Bronchial epithelial cell (primary cell): ENCODE measurements at regions not wholly inside any gene's neighbourhood (a gene's known extent, or its start where the extent isn't known, plus 50 kb on each side); places are given as distances from the start of the nearest gene placed in this dataset.

Source experiments
- DNase-seq: peaks from one replicate; pipeline ENCODE4 v3.0.0-alpha.2; 2010; ENCODE audit warnings: low read depth
- FAIRE-seq: peaks from 2 replicates; lab custom pipeline; 2011; peaks lifted over from hg19 to GRCh38; lab: Jason Lieb, UNC
- H3K27me3 ChIP-seq: 2 replicates; pipeline ENCODE4 v1.5.1; 2011; ENCODE audit warnings: low read length; ENCODE audit not compliant: control insufficient read depth, insufficient read depth
- H3K36me3 ChIP-seq: 2 replicates; pipeline ENCODE4 v1.5.1; 2011; ENCODE audit warnings: low read length; ENCODE audit not compliant: control insufficient read depth, insufficient read depth
- H3K4me3 ChIP-seq: 2 replicates; pipeline ENCODE4 v1.5.1; 2011; ENCODE audit warnings: mild to moderate bottlenecking, low read depth, low read length, control low read depth
- TF ChIP-seq, protein P1 (sequence below): IDR thresholded peaks from 2 replicates; pipeline ENCODE4 v1.5.1; 2011; ENCODE audit warnings: mild to moderate bottlenecking, moderate library complexity, low read length, control low read depth, inconsistent platforms; ENCODE audit not compliant: insufficient read depth, severe bottlenecking

GRCh38 chr20:51310216-51310615 is 232.3 kb downstream of the NFATC2 start:
- FAIRE-seq: no peak
- TF ChIP-seq, protein P1, sequence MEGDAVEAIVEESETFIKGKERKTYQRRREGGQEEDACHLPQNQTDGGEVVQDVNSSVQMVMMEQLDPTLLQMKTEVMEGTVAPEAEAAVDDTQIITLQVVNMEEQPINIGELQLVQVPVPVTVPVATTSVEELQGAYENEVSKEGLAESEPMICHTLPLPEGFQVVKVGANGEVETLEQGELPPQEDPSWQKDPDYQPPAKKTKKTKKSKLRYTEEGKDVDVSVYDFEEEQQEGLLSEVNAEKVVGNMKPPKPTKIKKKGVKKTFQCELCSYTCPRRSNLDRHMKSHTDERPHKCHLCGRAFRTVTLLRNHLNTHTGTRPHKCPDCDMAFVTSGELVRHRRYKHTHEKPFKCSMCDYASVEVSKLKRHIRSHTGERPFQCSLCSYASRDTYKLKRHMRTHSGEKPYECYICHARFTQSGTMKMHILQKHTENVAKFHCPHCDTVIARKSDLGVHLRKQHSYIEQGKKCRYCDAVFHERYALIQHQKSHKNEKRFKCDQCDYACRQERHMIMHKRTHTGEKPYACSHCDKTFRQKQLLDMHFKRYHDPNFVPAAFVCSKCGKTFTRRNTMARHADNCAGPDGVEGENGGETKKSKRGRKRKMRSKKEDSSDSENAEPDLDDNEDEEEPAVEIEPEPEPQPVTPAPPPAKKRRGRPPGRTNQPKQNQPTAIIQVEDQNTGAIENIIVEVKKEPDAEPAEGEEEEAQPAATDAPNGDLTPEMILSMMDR: no peak
- Histone ChIP-seq H3K27me3 (peaks cover 2% of the 10 kb centered on the region), H3K36me3 (no peaks in the 10 kb centered on the region), H3K4me3 (no peak overlapping the region)
- DNase-seq: no peak

DNA sequence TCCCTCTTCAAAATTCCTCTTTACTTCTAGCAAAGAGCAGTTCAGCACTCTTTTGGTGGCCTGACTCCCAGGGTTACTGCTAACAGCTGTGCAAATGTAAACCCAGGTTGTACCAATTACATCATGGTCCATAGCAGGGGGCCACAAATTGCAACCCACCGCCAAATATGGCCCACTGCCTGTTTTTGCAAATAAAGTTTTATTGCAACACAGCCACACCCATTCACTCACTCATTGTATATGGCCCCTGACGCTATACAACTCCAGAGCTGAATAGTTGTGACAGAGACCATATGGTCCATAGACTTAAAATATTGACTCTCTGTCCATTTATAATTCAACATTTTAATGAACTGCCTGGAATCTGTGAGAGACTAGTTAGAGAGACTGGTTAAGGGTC is 233.4 kb downstream of the NFATC2 start:
- TF ChIP-seq, protein P1: no peak
- FAIRE-seq (no peak), DNase-seq (no peak)
- no peaks in the 10 kb centered on the region for H3K36me3 ChIP-seq
- H3K27me3 ChIP-seq: peaks cover 2% of the 10 kb centered on the region
- H3K4me3 ChIP-seq: no peak overlapping the region

DNA sequence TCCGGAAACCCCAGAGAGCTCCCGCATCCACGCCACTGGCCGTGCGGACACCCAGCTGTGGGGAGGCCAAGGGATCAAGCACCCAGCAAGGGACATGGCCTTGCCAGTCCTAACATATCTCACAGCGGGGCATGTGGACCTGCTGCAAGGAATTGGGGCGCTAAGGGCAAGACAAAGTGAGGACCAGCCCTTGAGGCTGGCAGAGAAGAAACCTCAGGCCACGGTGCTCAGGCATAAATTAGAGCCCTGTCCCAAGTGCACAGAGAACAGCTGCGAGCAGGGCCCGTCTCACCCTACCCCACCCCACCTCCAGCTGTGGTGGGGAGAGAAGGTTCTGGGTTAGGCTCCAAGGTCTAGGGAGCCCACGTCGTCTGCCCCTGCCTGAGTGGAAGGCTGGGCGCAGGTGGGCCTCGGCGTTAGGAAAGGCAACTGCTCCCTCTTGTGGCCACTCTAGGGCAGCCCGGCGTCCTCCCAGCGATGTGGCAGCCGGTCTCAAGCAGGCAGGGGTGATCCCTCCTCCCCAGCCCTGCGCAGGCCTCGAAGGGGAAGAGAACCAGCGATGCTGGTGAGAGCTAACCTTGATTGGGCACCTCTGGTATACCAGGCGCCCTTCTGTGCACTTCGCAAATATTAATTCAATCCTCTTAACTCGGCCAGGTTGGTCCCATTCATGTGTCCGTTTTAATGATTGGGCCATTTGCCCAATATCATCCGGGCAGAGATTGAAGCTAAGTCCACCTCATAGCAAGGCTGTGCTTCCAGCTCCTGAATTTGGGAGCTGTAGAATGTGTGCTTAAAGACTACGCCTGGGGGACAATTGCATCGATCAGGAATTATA is 235.8 kb downstream of the NFATC2 start:
- peak; percentile 33 for DNase-seq
- no peak overlapping the region for H3K4me3 ChIP-seq
- no peak for FAIRE-seq

DNA sequence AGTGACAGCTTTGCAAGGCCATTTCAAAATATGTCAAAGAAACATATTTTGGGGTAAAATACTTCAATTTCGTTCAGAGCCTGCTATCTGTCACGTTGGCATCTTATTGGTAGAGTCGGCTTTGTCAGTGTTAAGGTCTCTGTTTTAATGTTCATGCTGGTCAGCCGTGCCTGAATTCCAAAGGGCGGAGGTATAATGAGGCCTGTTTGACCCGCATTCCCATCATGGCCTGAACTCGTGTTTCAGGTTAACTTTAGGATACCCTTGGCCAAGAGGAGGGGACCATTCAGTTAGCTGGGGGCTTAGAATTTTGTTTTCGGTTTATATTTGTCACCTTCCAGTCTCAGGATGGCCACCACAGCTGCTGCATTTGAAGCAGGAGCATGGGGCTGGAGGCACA is 236.4 kb downstream of the NFATC2 start:
- DNase-seq (no peak), FAIRE-seq (no peak)
- Histone ChIP-seq H3K36me3 (no peaks in the 10 kb centered on the region), H3K4me3 (no peak overlapping the region), H3K27me3 (peaks cover 2% of the 10 kb centered on the region)
- TF ChIP-seq, protein P1: no peak

More for the DNA sequence above, 235.8 kb downstream of the NFATC2 start:
- Histone ChIP-seq H3K27me3 (peaks cover 2% of the 10 kb centered on the region), H3K36me3 (no peaks in the 10 kb centered on the region)
- TF ChIP-seq, protein P1: peak; percentile 98

DNA sequence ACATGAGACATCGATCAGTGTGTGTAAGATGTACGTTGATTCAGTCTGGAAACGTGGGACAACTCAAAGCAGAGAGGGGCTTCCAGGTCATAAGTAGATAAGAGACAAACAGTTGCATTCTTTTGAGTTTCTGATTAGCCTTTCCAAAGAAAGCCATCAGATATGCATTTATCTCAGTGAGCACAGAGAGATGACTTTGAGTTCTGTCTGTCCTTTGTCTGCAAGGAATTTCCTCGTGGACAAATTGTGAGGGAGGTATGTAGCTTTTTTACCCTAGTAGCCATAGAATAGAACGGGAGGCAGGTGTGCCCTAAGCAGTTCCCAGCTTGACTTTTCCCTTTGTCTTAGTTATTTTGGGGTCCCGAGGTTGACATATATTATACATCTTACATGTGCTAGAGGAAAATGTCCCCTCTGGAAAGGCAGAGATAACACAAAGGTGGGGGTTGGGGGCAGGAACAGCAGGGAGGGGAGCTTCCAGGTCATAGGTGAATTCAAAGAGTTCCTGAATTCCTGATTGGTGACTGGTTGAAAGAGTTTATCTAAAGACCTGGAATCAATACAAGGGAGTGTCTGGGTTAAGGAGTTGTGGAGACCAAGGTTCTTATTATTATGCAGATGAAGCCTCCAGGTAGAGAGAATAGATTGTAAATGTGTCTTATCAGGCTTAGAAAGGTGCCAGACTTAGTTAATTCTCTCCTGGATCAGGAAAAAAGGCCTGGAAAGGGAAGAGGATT is 237.0 kb downstream of the NFATC2 start:
- FAIRE-seq: no peak
- no peaks in the 10 kb centered on the region for H3K36me3 ChIP-seq
- DNase-seq: no peak
- H3K27me3 ChIP-seq: peaks cover 2% of the 10 kb centered on the region
- TF ChIP-seq, protein P1: no peak
- no peak overlapping the region for H3K4me3 ChIP-seq
